ENCODE measurements at regions not wholly inside any gene's neighbourhood (a gene's known extent, or its start where the extent isn't known, plus 50 kb on each side); places are given as distances from the start of the nearest gene placed in this dataset.

GRCh38 chr21:25350056-25350455 lies 257.2 kb downstream of the MRPL39 start:
- no peak overlapping the region for H3K27ac ChIP-seq
- H3K36me3 ChIP-seq = no peaks in the 10 kb centered on the region
- no peaks in the 10 kb centered on the region for H4K20me1 ChIP-seq
- H3K9me3 ChIP-seq (replicated peaks in 1 of 11) = peaks cover 0 to 17% (median 7%) of the 10 kb centered on the region in 11 experiments; a peak in 15 of 22 replicates
- H3K9ac ChIP-seq = no peak overlapping the region
- no peak for TF ChIP-seq Cebpa-rat (IDR thresholded peaks at IDR 0.05)
- peaks cover 0 to 21% (median 3%) of the 10 kb centered on the region in 10 experiments; a peak in 9 of 20 replicates for H3K4me1 ChIP-seq
- H3K27me3 ChIP-seq = no peaks in the 10 kb centered on the region
- no peak overlapping the region for H3K4me3 ChIP-seq
- H3K4me2 ChIP-seq = no peak overlapping the region

DNA sequence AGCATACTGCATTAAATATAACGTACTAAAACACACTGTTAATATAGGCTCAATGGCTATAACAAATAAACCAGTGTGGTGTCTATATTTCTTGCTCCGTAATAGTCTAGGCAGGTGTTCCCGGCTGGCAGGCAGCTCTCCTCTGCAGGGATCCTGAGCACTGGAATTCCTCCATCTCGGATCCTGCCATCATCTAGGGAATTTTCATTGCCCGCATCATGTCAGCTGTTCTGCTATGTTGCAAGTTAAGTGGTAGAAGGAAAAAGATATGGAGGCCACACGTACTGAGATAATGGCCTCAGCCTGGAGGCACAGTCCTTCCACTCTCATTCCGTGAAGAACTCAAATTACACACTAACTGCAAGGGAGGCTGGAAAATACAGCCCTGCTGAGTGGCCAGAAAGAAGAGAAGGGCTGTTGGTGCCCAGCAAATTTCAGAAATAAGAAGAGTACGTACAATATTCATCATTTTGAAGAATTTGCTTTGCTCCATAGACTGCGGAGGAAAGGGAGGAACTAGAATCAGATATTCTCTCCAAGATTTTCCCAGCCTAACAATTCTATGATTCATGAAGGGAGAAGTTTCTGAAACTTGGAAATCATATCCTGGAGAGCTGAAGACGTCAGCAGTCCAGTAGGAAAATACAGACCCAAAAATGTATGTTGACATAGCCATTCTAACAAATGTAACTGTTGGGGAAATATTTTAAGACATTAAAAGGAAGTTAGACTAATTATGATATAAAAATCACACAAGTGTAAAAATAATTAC lies 263.3 kb downstream of the MRPL39 start:
- Histone ChIP-seq H3K27me3 (no peaks in the 10 kb centered on the region), H3K4me1 (no peaks in the 10 kb centered on the region), H4K20me1 (no peaks in the 10 kb centered on the region), H3K9me3 (replicated peaks in 1 of 11) (peaks cover 0 to 8% (median 4%) of the 10 kb centered on the region in 11 experiments; a peak in 7 of 22 replicates), H3K36me3 (no peaks in the 10 kb centered on the region), H3K4me3 (no peak overlapping the region), H3K4me2 (no peak overlapping the region), H3K9ac (no peak overlapping the region), H3K27ac (no peak overlapping the region)
- no peak for TF ChIP-seq Cebpa-rat (IDR thresholded peaks at IDR 0.05)

- no peaks in the 10 kb centered on the region for H3K36me3 ChIP-seq
- H4K20me1 ChIP-seq = no peaks in the 10 kb centered on the region
- H3K4me2 ChIP-seq = no peak overlapping the region
- no peak for TF ChIP-seq Cebpa-rat (IDR thresholded peaks at IDR 0.05)
- H3K9ac ChIP-seq = no peak overlapping the region
- H3K4me1 ChIP-seq = no peaks in the 10 kb centered on the region
- H3K27ac ChIP-seq = no peak overlapping the region
- peaks cover 0 to 7% (median 0%) of the 10 kb centered on the region in 11 experiments; a peak in 3 of 22 replicates for H3K9me3 ChIP-seq (replicated peaks in 1 of 11)
- no peak overlapping the region for H3K4me3 ChIP-seq
- H3K27me3 ChIP-seq = no peaks in the 10 kb centered on the region
Measured at GRCh38 chr21:25342816-25343215, 264.5 kb downstream of the MRPL39 start.

- Histone ChIP-seq H4K20me1 (no peaks in the 10 kb centered on the region), H3K36me3 (no peaks in the 10 kb centered on the region), H3K27ac (no peak overlapping the region), H3K27me3 (no peaks in the 10 kb centered on the region), H3K9me3 (replicated peaks in 1 of 11) (no peaks in the 10 kb centered on the region), H3K4me2 (no peak overlapping the region), H3K4me1 (no peaks in the 10 kb centered on the region), H3K9ac (no peak overlapping the region), H3K4me3 (no peak overlapping the region)
- TF ChIP-seq Cebpa-rat (IDR thresholded peaks at IDR 0.05) = no peak
Measured at GRCh38 chr21:25341981-25342380, 265.3 kb downstream of the MRPL39 start.

- no peaks in the 10 kb centered on the region for H3K36me3 ChIP-seq
- H3K4me3 ChIP-seq = no peak overlapping the region
- no peak overlapping the region for H3K27ac ChIP-seq
- H3K4me2 ChIP-seq = no peak overlapping the region
- H3K9ac ChIP-seq = no peak overlapping the region
- no peaks in the 10 kb centered on the region for H3K9me3 ChIP-seq (replicated peaks in 1 of 11)
- H4K20me1 ChIP-seq = no peaks in the 10 kb centered on the region
- H3K4me1 ChIP-seq = no peaks in the 10 kb centered on the region
- TF ChIP-seq Cebpa-rat (IDR thresholded peaks at IDR 0.05) = no peak
- H3K27me3 ChIP-seq = no peaks in the 10 kb centered on the region
Measured at GRCh38 chr21:25338415-25338814, 268.9 kb downstream of the MRPL39 start.

DNA sequence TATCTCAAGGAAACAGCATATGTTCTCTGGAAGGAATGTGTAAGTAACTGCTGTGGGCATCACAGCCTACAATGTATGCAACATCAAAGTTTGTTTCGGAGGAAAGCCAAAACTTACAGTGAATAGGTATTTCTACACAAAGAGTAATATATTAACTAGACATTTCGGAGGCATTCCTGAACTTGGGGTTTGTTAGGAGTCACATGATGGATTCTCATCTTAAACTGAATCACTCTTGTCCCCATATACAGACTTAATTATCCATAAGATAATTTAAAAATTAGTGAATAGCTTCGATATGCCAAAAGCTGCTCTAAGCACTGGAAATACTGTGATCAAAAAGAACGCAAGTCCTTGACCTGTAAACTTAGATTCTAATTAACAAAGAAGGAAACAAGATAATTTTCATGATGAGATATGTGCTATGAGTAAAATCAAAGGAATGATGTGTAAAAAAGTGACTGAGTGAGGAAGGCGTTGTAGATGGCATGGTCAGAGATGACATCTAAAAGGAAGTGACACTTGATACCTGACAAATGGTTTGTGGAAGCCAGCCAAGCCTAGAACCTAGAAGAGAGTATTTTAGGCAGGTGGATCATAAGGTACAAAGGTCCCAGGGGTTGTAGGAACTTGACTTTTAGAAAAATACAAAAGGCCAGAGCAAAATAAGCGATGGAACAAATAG lies 273.1 kb downstream of the MRPL39 start:
- no peaks in the 10 kb centered on the region for H3K27me3 ChIP-seq
- no peak for TF ChIP-seq Cebpa-rat (IDR thresholded peaks at IDR 0.05)
- no peak overlapping the region for H3K27ac ChIP-seq
- no peak overlapping the region for H3K9ac ChIP-seq
- no peaks in the 10 kb centered on the region for H3K9me3 ChIP-seq (replicated peaks in 1 of 11)
- no peak overlapping the region for H3K4me3 ChIP-seq
- H3K4me1 ChIP-seq = no peaks in the 10 kb centered on the region
- H3K36me3 ChIP-seq = no peaks in the 10 kb centered on the region
- H4K20me1 ChIP-seq = no peaks in the 10 kb centered on the region
- H3K4me2 ChIP-seq = no peak overlapping the region

- Histone ChIP-seq H3K9ac (no peak overlapping the region), H3K4me1 (no peaks in the 10 kb centered on the region), H3K9me3 (replicated peaks in 1 of 11) (no peaks in the 10 kb centered on the region), H3K4me3 (no peak overlapping the region), H3K36me3 (no peaks in the 10 kb centered on the region), H3K4me2 (no peak overlapping the region), H3K27ac (no peak overlapping the region), H4K20me1 (no peaks in the 10 kb centered on the region), H3K27me3 (no peaks in the 10 kb centered on the region)
- TF ChIP-seq Cebpa-rat (IDR thresholded peaks at IDR 0.05) = no peak
Measured at GRCh38 chr21:25331286-25331685, 276.0 kb downstream of the MRPL39 start.

GRCh38 chr21:25330266-25330665 lies 277.0 kb downstream of the MRPL39 start:
- Histone ChIP-seq H3K27ac (no peak overlapping the region), H3K9me3 (replicated peaks in 1 of 11) (no peaks in the 10 kb centered on the region)

GRCh38 chr21:25329227-25329825 lies 278.0 kb downstream of the MRPL39 start:
- Histone ChIP-seq H4K20me1 (no peaks in the 10 kb centered on the region), H3K4me2 (no peak overlapping the region), H3K4me3 (no peak overlapping the region)

More at GRCh38 chr21:25330266-25330665, 277.0 kb downstream of the MRPL39 start:
- Histone ChIP-seq H3K4me3 (no peak overlapping the region), H3K36me3 (no peaks in the 10 kb centered on the region), H3K4me1 (no peaks in the 10 kb centered on the region), H4K20me1 (no peaks in the 10 kb centered on the region), H3K27me3 (no peaks in the 10 kb centered on the region), H3K4me2 (no peak overlapping the region), H3K9ac (no peak overlapping the region)
- no peak for TF ChIP-seq Cebpa-rat (IDR thresholded peaks at IDR 0.05)

More at GRCh38 chr21:25329227-25329825, 278.0 kb downstream of the MRPL39 start:
- Histone ChIP-seq H3K36me3 (no peaks in the 10 kb centered on the region), H3K9me3 (replicated peaks in 1 of 11) (no peaks in the 10 kb centered on the region), H3K27me3 (no peaks in the 10 kb centered on the region), H3K9ac (no peak overlapping the region), H3K4me1 (no peaks in the 10 kb centered on the region), H3K27ac (no peak overlapping the region)
- TF ChIP-seq Cebpa-rat (IDR thresholded peaks at IDR 0.05) = no peak

Data from BLaER1 treated with 17β-estradiol and CSF1 and Interleukin-3, amounts not matched to agents 10 nM and 100 nM (cell line).